Prostate gland (tissue), 2 donors: ENCODE measurements at regions not wholly inside any gene's neighbourhood (a gene's known extent, or its start where the extent isn't known, plus 50 kb on each side); places are given as distances from the start of the nearest gene placed in this dataset.

Experiments used
- DNase-seq: peaks from one replicate; pipeline ENCODE4 v3.0.0-alpha.2; 2019; ENCODE audit warnings: low spot score
- H3K27ac ChIP-seq, 2 donors: fragments of 200-600 bp; sonication (generic); 2 replicates each; pipeline ENCODE4 v1.5.1; 2017 to 2019
- H3K27me3 ChIP-seq: fragments of 200-600 bp; sonication (generic); replicated peaks from 2 replicates; pipeline ENCODE4 v1.5.1; 2019; ENCODE audit not compliant: insufficient read depth
- H3K36me3 ChIP-seq, 2 donors: fragments of 200-600 bp; sonication (generic); 1 replicate in 1 of 2; 2 replicates in 1 of 2; pipeline versions ENCODE4 v1.5.1 to v1.8.1; 2017 to 2019
- H3K4me1 ChIP-seq: fragments of 200-600 bp; sonication (generic); replicated peaks from 2 replicates; pipeline ENCODE4 v1.5.1; 2019
- H3K4me3 ChIP-seq, 2 donors: fragments of 200-600 bp; sonication (generic); 2 replicates each; pipeline ENCODE4 v1.5.1; 2017 to 2019
- H3K9me3 ChIP-seq: fragments of 200-600 bp; sonication (generic); 2 replicates; pipeline ENCODE4 v1.5.1; 2017
- POLR2A ChIP-seq: fragments of 450-650 bp; IDR thresholded peaks from one replicate; pipeline ENCODE4 v1.6.1; 2016; ENCODE audit warnings: antibody characterized with exemption, mild to moderate bottlenecking
- POLR2AphosphoS5 ChIP-seq: sonication (generic); formaldehyde crosslinking; IDR thresholded peaks from one replicate; pipeline ENCODE4 v1.6.1; 2017; ENCODE audit warnings: antibody characterized with exemption
- WGBS: methylation state at CpG from one replicate; pipeline ENCODE4 v1.1.5; 2018; 5-methylcytosine and 5-hydroxymethylcytosine counted together
- intact Hi-C: fragments of 100-400 bp; cut with DNase I; formaldehyde crosslinking; loops from one replicate; pipeline ENCODE4 v1.14.2; 2022
- TF ChIP-seq, protein P1 (sequence below), 4 experiments: fragments of 200-600 bp in 2 of 4; fragments of 450-650 bp in 2 of 4; sonication (generic) in 2 of 4; IDR thresholded peaks; 1 replicate in 3 of 4; 2 replicates in 1 of 4; pipeline ENCODE4 v1.5.1; 2016 to 2019; ENCODE audit warnings: antibody characterized with exemption in 4 of 4, mild to moderate bottlenecking in 2 of 4, moderate library complexity in 2 of 4

DNA sequence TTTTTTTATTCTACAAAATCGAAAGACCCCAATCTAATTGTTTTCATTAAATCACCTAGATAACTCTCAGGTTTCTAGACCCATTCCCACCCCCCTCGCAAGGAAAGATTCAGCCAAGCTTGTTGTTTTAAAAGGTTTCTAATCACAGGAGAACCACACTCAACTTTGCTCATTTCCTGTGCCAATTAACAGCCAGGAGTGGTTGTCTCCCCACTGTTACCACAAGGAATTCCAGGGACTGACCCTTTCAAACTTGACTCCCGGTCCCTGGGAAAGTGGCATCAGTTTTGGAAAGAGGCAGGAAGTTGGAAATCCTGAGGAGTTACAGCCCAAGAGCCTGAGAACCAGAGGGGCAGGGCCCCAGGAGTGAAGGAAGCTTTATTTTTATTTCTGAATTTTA lies 561.3 kb upstream of the JAG1 start:
- intact Hi-C loops, result no loop called here
- DNase-seq, result no peak
- 72% methylated on average over 3 of the region's 3 CpGs for WGBS

DNA sequence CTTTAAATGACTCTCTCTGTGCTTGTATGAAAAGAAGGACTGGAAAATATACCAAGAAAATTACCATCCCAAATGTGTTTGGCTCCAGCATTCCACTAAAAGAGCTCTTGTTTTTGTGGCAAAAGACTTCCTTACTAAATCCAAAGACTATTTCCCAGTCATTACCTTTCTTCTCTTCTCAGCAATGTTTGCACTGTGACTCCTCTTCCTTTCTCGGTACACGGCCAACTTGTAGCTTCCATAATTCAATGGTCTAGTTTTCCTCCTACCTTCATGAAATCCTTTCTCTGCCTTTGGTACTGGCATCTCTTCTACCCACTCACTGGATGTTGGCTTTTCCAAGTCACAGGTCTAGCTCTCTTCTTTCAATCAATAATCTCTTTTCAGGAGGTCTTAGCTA lies 568.5 kb upstream of the JAG1 start:
- Histone ChIP-seq H3K27me3 (no peaks in the 10 kb centered on the region), H3K27ac (no peak overlapping the region), H3K9me3 (no peaks in the 10 kb centered on the region), H3K4me3 (no peak overlapping the region), H3K36me3 (no peaks in the 10 kb centered on the region), H3K4me1 (no peaks in the 10 kb centered on the region)
- DNase-seq, result no peak
- intact Hi-C loops, result no loop called here
- TF ChIP-seq, protein P1, sequence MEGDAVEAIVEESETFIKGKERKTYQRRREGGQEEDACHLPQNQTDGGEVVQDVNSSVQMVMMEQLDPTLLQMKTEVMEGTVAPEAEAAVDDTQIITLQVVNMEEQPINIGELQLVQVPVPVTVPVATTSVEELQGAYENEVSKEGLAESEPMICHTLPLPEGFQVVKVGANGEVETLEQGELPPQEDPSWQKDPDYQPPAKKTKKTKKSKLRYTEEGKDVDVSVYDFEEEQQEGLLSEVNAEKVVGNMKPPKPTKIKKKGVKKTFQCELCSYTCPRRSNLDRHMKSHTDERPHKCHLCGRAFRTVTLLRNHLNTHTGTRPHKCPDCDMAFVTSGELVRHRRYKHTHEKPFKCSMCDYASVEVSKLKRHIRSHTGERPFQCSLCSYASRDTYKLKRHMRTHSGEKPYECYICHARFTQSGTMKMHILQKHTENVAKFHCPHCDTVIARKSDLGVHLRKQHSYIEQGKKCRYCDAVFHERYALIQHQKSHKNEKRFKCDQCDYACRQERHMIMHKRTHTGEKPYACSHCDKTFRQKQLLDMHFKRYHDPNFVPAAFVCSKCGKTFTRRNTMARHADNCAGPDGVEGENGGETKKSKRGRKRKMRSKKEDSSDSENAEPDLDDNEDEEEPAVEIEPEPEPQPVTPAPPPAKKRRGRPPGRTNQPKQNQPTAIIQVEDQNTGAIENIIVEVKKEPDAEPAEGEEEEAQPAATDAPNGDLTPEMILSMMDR (IDR thresholded peaks at IDR 0.05), result no peak
- TF ChIP-seq POLR2AphosphoS5 (no peak), POLR2A (no peak)
- WGBS, result 95% methylated on average over 2 of the region's 2 CpGs

More for the DNA sequence above, 561.3 kb upstream of the JAG1 start:
- H3K4me1 ChIP-seq, result no peaks in the 10 kb centered on the region
- H3K36me3 ChIP-seq, result no peaks in the 10 kb centered on the region
- H3K27ac ChIP-seq, result peak overlapping the region in 1 of 2 donors; percentile 12
- no peak for TF ChIP-seq POLR2A
- TF ChIP-seq POLR2AphosphoS5, result no peak
- TF ChIP-seq, protein P1 (IDR thresholded peaks at IDR 0.05), result no peak
- H3K27me3 ChIP-seq, result no peaks in the 10 kb centered on the region
- no peak overlapping the region for H3K4me3 ChIP-seq
- no peaks in the 10 kb centered on the region for H3K9me3 ChIP-seq

DNA sequence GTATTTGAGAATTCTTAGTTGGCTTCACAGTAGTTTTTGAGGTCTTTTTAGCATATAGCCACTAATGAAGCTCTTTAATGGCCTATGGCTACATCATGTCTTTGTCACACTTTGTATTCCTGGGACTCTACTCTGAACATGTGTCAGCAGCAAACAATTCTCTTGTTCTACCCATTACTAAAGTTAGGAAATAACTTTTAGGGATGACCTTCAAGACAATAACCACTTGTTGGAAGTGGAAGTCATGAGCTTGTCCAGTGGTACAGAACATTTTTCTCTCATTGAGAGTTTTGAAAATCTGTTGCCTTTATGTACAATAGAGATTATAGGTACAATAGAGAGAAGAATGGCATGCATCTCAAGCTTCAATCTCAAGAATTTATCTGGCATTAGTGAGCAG lies 571.6 kb upstream of the JAG1 start:
- no peak for DNase-seq
- intact Hi-C loops, result no loop called here
- Histone ChIP-seq H3K36me3 (no peaks in the 10 kb centered on the region), H3K4me1 (no peaks in the 10 kb centered on the region), H3K27me3 (no peaks in the 10 kb centered on the region), H3K9me3 (no peaks in the 10 kb centered on the region), H3K4me3 (no peak overlapping the region), H3K27ac (no peak overlapping the region)
- TF ChIP-seq POLR2AphosphoS5 (no peak), POLR2A (no peak)
- TF ChIP-seq, protein P1 (IDR thresholded peaks at IDR 0.05), result no peak

DNA sequence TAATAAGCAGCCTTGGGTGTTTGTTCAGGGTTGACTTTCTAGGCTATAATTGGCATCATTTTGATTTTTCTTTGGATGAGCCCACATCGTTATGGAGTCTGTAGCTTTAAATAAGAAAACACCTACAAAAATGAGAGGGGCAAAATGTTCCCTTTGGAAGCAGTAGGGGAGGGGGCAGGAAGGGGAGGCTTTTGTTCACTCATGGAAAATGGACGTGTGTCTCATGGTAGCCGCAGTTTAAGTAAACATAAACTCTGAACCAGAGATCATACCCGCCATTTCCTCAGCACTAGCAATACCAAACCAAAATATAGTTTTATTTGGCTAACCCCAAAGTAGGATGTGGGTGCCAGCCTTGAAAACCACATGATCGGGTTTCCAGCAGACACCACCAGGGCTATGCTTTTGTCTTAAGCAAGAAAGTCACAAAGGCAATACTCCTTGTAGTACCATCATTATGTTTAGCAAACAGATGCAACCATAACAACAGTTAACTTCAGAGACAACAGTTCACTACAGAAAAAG lies 572.5 kb upstream of the JAG1 start:
- TF ChIP-seq POLR2A (no peak), POLR2AphosphoS5 (no peak)
- no peaks in the 10 kb centered on the region for H3K4me1 ChIP-seq
- intact Hi-C loops, result no loop called here
- H3K36me3 ChIP-seq, result no peaks in the 10 kb centered on the region
- 48% methylated on average over 5 of the region's 5 CpGs for WGBS
- H3K27ac ChIP-seq, result no peak overlapping the region
- H3K9me3 ChIP-seq, result no peaks in the 10 kb centered on the region
- no peak overlapping the region for H3K4me3 ChIP-seq
- DNase-seq, result no peak
- no peaks in the 10 kb centered on the region for H3K27me3 ChIP-seq

DNA sequence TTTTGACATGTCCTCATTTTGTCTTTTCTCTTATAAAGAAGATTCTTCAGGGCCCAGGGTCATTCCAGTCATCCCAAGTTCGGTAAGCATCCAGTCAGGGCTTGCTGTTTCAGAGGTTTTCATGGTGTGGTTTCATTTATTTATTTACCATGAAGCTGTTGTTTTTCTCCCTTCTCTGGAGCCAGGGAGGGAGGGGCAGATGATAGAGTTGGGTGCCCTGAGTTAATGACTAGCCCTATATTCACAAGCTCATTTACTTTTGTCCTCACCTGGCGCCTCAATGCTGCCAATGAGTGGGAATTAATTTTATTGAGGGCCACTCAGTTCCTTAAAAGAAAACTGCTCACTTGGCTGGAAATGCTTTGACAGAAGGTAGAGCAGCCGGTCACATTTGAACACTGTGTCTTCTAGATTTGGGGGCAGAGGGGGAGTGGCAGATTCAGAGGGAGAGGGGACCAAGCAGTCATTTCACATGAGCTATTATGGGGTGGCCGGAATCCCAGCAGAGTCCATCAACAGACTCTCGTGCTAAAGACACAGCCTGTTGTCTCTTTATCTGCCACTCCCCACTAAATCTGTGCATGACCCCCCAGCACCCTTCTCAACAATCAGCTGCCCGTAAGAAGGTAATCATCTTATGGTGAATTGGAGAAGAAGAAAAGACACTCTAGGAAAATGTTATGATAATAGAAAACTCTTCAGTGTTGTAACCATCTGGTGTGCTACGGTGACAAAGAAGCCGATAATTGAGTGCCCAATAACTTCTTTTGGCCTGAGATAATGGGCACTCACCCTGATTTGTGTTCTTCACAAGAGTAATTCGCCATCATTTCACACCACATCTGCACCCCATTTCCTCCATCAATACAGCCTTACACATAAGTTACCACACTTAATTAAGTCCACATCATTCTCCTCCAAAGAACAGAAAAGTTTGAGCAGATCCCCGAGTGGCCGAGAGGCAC lies 573.5 kb upstream of the JAG1 start:
- intact Hi-C loops, result no loop called here
- Histone ChIP-seq H3K4me3 (no peak overlapping the region), H3K9me3 (no peaks in the 10 kb centered on the region), H3K27ac (no peak overlapping the region), H3K27me3 (no peaks in the 10 kb centered on the region), H3K36me3 (no peaks in the 10 kb centered on the region), H3K4me1 (no peaks in the 10 kb centered on the region)
- no peak for DNase-seq
- TF ChIP-seq POLR2AphosphoS5, result no peak
- TF ChIP-seq POLR2A, result no peak
- TF ChIP-seq, protein P1 (IDR thresholded peaks at IDR 0.05), result no peak
- 95% methylated on average over 11 of the region's 11 CpGs for WGBS
